ENCODE measurements at regions not wholly inside any gene's neighbourhood (a gene's known extent, or its start where the extent isn't known, plus 50 kb on each side); places are given as distances from the start of the nearest gene placed in this dataset.
"Not testable (repeated sequence)": the region's sequence is repeated elsewhere in the genome, so short reads cannot be mapped to it uniquely, and the experiment has no call there.

- not testable (repeated sequence) for DNase-seq
Measured at GRCh38 chr15:20301471-20302081, 240.0 kb downstream of the GOLGA6L6 start.

GRCh38 chr15:20301041-20301390 is 240.6 kb downstream of the GOLGA6L6 start:
- not testable (repeated sequence) for DNase-seq; H3K27ac ChIP-seq (ENCODE audit: insufficient read depth, low read length, poor library complexity, severe bottlenecking); H3K9me3 ChIP-seq (ENCODE audit: control insufficient read depth, low read length); H3K4me1 ChIP-seq (ENCODE audit: control insufficient read depth, insufficient read depth, low read length, poor library complexity, severe bottlenecking); H3K4me3 ChIP-seq (ENCODE audit: insufficient read depth, low read depth, low read length, poor library complexity, severe bottlenecking); H3K27me3 ChIP-seq (replicated peaks; ENCODE audit: control insufficient read depth, insufficient read depth, low read length, poor library complexity, severe bottlenecking); H3K36me3 ChIP-seq (ENCODE audit: control insufficient read depth, insufficient read depth, low read length)

More at GRCh38 chr15:20301471-20302081, 240.0 kb downstream of the GOLGA6L6 start:
- H3K36me3 ChIP-seq (ENCODE audit: control insufficient read depth, insufficient read depth, low read length); H3K27me3 ChIP-seq (replicated peaks; ENCODE audit: control insufficient read depth, insufficient read depth, low read length, poor library complexity, severe bottlenecking); H3K4me1 ChIP-seq (ENCODE audit: control insufficient read depth, insufficient read depth, low read length, poor library complexity, severe bottlenecking); H3K9me3 ChIP-seq (ENCODE audit: control insufficient read depth, low read length); H3K27ac ChIP-seq (ENCODE audit: insufficient read depth, low read length, poor library complexity, severe bottlenecking); H3K4me3 ChIP-seq (ENCODE audit: insufficient read depth, low read depth, low read length, poor library complexity, severe bottlenecking): not testable (repeated sequence)

- H3K4me3 ChIP-seq (ENCODE audit: insufficient read depth, low read depth, low read length, poor library complexity, severe bottlenecking); H3K4me1 ChIP-seq (ENCODE audit: control insufficient read depth, insufficient read depth, low read length, poor library complexity, severe bottlenecking); H3K36me3 ChIP-seq (ENCODE audit: control insufficient read depth, insufficient read depth, low read length); H3K27me3 ChIP-seq (replicated peaks; ENCODE audit: control insufficient read depth, insufficient read depth, low read length, poor library complexity, severe bottlenecking); H3K27ac ChIP-seq (ENCODE audit: insufficient read depth, low read length, poor library complexity, severe bottlenecking); H3K9me3 ChIP-seq (ENCODE audit: control insufficient read depth, low read length); DNase-seq: not testable (repeated sequence)
Measured at GRCh38 chr15:20300351-20301040, 241.1 kb downstream of the GOLGA6L6 start.

GRCh38 chr15:20297603-20298123 is 243.9 kb downstream of the GOLGA6L6 start:
- not testable (repeated sequence) for H3K36me3 ChIP-seq (ENCODE audit: control insufficient read depth, insufficient read depth, low read length); H3K27me3 ChIP-seq (replicated peaks; ENCODE audit: control insufficient read depth, insufficient read depth, low read length, poor library complexity, severe bottlenecking); DNase-seq; H3K4me1 ChIP-seq (ENCODE audit: control insufficient read depth, insufficient read depth, low read length, poor library complexity, severe bottlenecking); H3K4me3 ChIP-seq (ENCODE audit: insufficient read depth, low read depth, low read length, poor library complexity, severe bottlenecking); H3K9me3 ChIP-seq (ENCODE audit: control insufficient read depth, low read length); H3K27ac ChIP-seq (ENCODE audit: insufficient read depth, low read length, poor library complexity, severe bottlenecking)

GRCh38 chr15:20296261-20296660 is 245.3 kb downstream of the GOLGA6L6 start:
- DNase-seq; H3K27ac ChIP-seq (ENCODE audit: insufficient read depth, low read length, poor library complexity, severe bottlenecking); H3K4me1 ChIP-seq (ENCODE audit: control insufficient read depth, insufficient read depth, low read length, poor library complexity, severe bottlenecking); H3K27me3 ChIP-seq (replicated peaks; ENCODE audit: control insufficient read depth, insufficient read depth, low read length, poor library complexity, severe bottlenecking); H3K36me3 ChIP-seq (ENCODE audit: control insufficient read depth, insufficient read depth, low read length); H3K9me3 ChIP-seq (ENCODE audit: control insufficient read depth, low read length); H3K4me3 ChIP-seq (ENCODE audit: insufficient read depth, low read depth, low read length, poor library complexity, severe bottlenecking): not testable (repeated sequence)

GRCh38 chr15:20295238-20295811 is 246.3 kb downstream of the GOLGA6L6 start:
- Histone ChIP-seq H3K36me3 (ENCODE audit: control insufficient read depth, insufficient read depth, low read length) (no peaks in the 10 kb centered on the region), H3K27me3 (replicated peaks; ENCODE audit: control insufficient read depth, insufficient read depth, low read length, poor library complexity, severe bottlenecking) (no peaks in the 10 kb centered on the region), H3K4me1 (ENCODE audit: control insufficient read depth, insufficient read depth, low read length, poor library complexity, severe bottlenecking) (no peaks in the 10 kb centered on the region), H3K9me3 (ENCODE audit: control insufficient read depth, low read length) (no peaks in the 10 kb centered on the region), H3K27ac (ENCODE audit: insufficient read depth, low read length, poor library complexity, severe bottlenecking) (no peak overlapping the region), H3K4me3 (ENCODE audit: insufficient read depth, low read depth, low read length, poor library complexity, severe bottlenecking) (no peak overlapping the region)
- DNase-seq, result no peak

- Histone ChIP-seq H3K36me3 (ENCODE audit: control insufficient read depth, insufficient read depth, low read length) (no peaks in the 10 kb centered on the region), H3K27me3 (replicated peaks; ENCODE audit: control insufficient read depth, insufficient read depth, low read length, poor library complexity, severe bottlenecking) (no peaks in the 10 kb centered on the region), H3K4me1 (ENCODE audit: control insufficient read depth, insufficient read depth, low read length, poor library complexity, severe bottlenecking) (no peaks in the 10 kb centered on the region), H3K9me3 (ENCODE audit: control insufficient read depth, low read length) (no peaks in the 10 kb centered on the region), H3K4me3 (ENCODE audit: insufficient read depth, low read depth, low read length, poor library complexity, severe bottlenecking) (no peak overlapping the region), H3K27ac (ENCODE audit: insufficient read depth, low read length, poor library complexity, severe bottlenecking) (no peak overlapping the region)
- DNase-seq, result no peak
Measured at GRCh38 chr15:20294651-20295237, 246.9 kb downstream of the GOLGA6L6 start.

GRCh38 chr15:20292422-20293005 is 249.1 kb downstream of the GOLGA6L6 start:
- H3K27me3 ChIP-seq (replicated peaks; ENCODE audit: control insufficient read depth, insufficient read depth, low read length, poor library complexity, severe bottlenecking); H3K9me3 ChIP-seq (ENCODE audit: control insufficient read depth, low read length); H3K4me3 ChIP-seq (ENCODE audit: insufficient read depth, low read depth, low read length, poor library complexity, severe bottlenecking); DNase-seq; H3K4me1 ChIP-seq (ENCODE audit: control insufficient read depth, insufficient read depth, low read length, poor library complexity, severe bottlenecking); H3K36me3 ChIP-seq (ENCODE audit: control insufficient read depth, insufficient read depth, low read length); H3K27ac ChIP-seq (ENCODE audit: insufficient read depth, low read length, poor library complexity, severe bottlenecking): not testable (repeated sequence)

GRCh38 chr15:20291616-20292015 is 250.0 kb downstream of the GOLGA6L6 start:
- H3K27me3 ChIP-seq (replicated peaks; ENCODE audit: control insufficient read depth, insufficient read depth, low read length, poor library complexity, severe bottlenecking); H3K4me3 ChIP-seq (ENCODE audit: insufficient read depth, low read depth, low read length, poor library complexity, severe bottlenecking); H3K9me3 ChIP-seq (ENCODE audit: control insufficient read depth, low read length); H3K36me3 ChIP-seq (ENCODE audit: control insufficient read depth, insufficient read depth, low read length); H3K4me1 ChIP-seq (ENCODE audit: control insufficient read depth, insufficient read depth, low read length, poor library complexity, severe bottlenecking); DNase-seq; H3K27ac ChIP-seq (ENCODE audit: insufficient read depth, low read length, poor library complexity, severe bottlenecking): not testable (repeated sequence)

- H3K4me3 ChIP-seq (ENCODE audit: insufficient read depth, low read depth, low read length, poor library complexity, severe bottlenecking); H3K36me3 ChIP-seq (ENCODE audit: control insufficient read depth, insufficient read depth, low read length); H3K27ac ChIP-seq (ENCODE audit: insufficient read depth, low read length, poor library complexity, severe bottlenecking); DNase-seq; H3K9me3 ChIP-seq (ENCODE audit: control insufficient read depth, low read length); H3K27me3 ChIP-seq (replicated peaks; ENCODE audit: control insufficient read depth, insufficient read depth, low read length, poor library complexity, severe bottlenecking); H3K4me1 ChIP-seq (ENCODE audit: control insufficient read depth, insufficient read depth, low read length, poor library complexity, severe bottlenecking): not testable (repeated sequence)
Measured at GRCh38 chr15:20290606-20291005, 251.0 kb downstream of the GOLGA6L6 start.

Measured in effector memory CD4-positive, alpha-beta T cell (primary cell).